AG10803 (cell line): ENCODE measurements at regions not wholly inside any gene's neighbourhood (a gene's known extent, or its start where the extent isn't known, plus 50 kb on each side); places are given as distances from the start of the nearest gene placed in this dataset.

Experiments
- DNase-seq: peaks from one replicate; pipeline ENCODE4 v3.0.0; 2010; ENCODE audit warnings: low read depth
- H3K4me3 ChIP-seq: 2 replicates; pipeline ENCODE4 v1.5.1; 2011; ENCODE audit warnings: mild to moderate bottlenecking, low read length, control low read depth
- CTCF ChIP-seq: conservative IDR thresholded peaks from 2 replicates; pipeline ENCODE4 v1.5.1; 2011; ENCODE audit warnings: mild to moderate bottlenecking, low read length, control low read depth, inconsistent platforms

DNA sequence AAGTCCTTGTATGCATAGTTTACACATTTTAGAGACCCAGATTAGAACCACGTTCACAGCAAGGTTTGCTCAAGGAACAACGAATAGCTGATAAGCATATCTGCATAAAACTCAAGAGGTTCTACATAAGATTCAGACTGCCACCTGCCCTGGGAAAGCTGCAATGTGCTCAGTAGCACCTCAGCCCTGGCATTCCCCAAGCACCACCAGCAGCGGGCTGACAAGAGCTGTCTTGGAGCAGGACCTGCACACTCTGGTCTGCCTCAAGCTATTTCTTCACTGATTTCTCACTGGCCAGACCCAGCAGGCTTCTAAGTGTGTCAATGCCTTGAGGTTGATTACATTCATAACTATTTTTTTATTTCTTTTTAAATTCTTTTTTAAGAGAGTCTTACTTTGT, 65.8 kb upstream of the UQCRFS1 start:
- DNase-seq, result no peak
- H3K4me3 ChIP-seq, result no peak overlapping the region
- no peak for TF ChIP-seq CTCF

DNA sequence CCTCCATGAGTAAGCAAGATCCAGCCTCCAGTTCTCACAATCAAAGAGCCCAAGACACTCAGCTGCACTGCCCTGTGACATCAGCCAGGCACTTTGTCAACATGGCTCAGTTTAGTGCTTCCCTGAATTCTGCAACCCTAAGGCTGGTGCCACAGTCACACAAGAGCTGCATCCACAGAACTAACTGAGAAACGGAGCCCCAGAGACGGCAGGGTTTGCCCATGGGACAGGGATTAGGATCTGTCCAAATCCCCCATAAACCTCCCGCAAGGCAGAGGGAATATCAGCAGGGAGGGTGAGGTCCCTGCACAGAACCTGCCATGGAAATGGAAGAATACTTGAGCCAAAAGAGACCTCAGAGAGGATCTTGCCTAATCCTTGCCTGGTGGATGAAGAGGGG, 70.4 kb upstream of the UQCRFS1 start:
- TF ChIP-seq CTCF, result no peak
- no peak for DNase-seq
- no peak overlapping the region for H3K4me3 ChIP-seq

- TF ChIP-seq CTCF, result no peak
- DNase-seq, result peak; percentile 8
- no peak overlapping the region for H3K4me3 ChIP-seq
Observed at GRCh38 chr19:29285187-29285687, 72.3 kb upstream of the UQCRFS1 start.

DNA sequence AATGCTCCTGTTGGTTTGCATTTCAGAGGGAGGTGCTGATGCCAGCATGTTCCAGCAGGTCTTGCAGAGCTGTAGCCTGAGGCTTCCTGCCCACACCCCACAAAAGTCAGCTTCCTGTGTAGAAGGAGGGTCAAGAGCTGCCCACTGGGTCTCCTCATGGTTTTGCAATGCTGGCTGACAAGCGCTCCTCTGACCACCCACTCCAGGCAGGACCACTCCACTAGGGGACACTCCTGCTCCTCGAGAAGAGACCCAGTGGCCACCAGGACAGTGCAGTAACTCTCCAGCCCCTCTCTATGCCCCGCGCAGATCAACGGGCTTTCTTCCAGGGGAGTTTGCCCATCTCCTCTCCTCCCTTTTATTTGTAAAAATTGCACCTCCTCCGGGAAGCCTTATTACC, 72.9 kb upstream of the UQCRFS1 start:
- peak; percentile 17 for TF ChIP-seq CTCF
- no peak overlapping the region for H3K4me3 ChIP-seq
- no peak for DNase-seq

DNA sequence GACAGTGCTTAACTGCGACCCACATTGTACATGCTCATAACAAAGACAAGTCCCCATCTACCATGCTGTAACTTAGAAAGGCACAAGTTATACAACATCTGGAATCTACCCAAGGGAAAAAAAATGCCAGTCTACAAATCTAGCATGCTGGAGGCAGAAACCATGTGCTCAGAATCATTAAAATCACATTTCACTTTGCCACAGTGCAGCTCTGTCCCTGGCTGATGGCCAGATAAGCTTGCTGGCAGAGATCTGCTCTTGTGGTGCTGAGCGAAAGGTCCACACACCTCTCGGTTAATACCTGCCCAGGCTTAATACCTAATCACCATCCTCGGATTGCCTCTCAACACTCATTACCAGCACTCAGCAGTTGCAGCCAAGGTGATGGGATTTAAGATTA, 74.1 kb upstream of the UQCRFS1 start:
- no peak for TF ChIP-seq CTCF
- H3K4me3 ChIP-seq, result no peak overlapping the region
- DNase-seq, result no peak

GRCh38 chr19:29288256-29288655, 75.3 kb upstream of the UQCRFS1 start:
- DNase-seq, result no peak
- no peak overlapping the region for H3K4me3 ChIP-seq

DNA sequence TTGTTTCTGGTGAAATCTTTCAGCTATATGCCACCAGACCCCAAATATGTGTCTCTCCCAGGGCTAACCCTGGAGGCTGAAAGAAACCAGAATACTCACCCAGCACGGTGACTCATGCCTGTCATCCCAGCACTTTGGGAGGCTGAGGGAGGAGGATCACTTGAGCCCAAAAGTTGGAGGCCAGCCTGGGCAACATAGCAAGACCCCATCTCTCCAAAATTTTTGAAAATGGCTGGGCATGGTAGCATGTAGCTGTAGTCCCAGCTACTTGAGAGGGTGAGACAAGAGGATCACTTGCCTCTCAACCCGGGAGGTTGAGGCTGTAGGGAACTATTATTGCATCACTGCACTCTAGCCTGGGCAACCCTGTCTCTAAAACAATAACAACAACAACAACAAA, 76.1 kb upstream of the UQCRFS1 start:
- no peak for DNase-seq

More at GRCh38 chr19:29288256-29288655, 75.3 kb upstream of the UQCRFS1 start:
- no peak for TF ChIP-seq CTCF

More for the DNA sequence above, 76.1 kb upstream of the UQCRFS1 start:
- TF ChIP-seq CTCF, result no peak
- no peak overlapping the region for H3K4me3 ChIP-seq
